ENCODE measurements at regions not wholly inside any gene's neighbourhood (a gene's known extent, or its start where the extent isn't known, plus 50 kb on each side); places are given as distances from the start of the nearest gene placed in this dataset.
A peak's percentile ranks its signal among the peaks of the same experiment; 100 is the strongest.

DNA sequence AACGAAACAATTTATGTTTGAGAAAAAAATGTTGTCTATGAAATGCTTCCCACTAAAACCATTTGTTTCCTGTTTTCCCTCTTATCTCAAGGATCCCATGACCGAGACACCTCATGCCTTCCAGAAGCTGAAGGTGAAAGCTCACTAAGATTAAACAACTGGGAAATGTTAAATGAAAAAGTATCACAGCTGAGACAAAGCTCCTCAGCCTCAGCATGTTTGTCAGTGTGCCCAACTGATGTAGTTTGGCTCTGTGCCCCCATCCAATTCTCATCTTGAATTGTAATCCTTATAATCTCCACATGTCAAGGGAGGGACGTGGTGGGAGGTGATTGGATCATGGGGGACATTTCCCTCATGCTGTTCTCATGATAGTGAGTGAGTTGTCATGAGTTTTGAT, 327.3 kb downstream of the HTR7 start:
- TF ChIP-seq, protein P1, sequence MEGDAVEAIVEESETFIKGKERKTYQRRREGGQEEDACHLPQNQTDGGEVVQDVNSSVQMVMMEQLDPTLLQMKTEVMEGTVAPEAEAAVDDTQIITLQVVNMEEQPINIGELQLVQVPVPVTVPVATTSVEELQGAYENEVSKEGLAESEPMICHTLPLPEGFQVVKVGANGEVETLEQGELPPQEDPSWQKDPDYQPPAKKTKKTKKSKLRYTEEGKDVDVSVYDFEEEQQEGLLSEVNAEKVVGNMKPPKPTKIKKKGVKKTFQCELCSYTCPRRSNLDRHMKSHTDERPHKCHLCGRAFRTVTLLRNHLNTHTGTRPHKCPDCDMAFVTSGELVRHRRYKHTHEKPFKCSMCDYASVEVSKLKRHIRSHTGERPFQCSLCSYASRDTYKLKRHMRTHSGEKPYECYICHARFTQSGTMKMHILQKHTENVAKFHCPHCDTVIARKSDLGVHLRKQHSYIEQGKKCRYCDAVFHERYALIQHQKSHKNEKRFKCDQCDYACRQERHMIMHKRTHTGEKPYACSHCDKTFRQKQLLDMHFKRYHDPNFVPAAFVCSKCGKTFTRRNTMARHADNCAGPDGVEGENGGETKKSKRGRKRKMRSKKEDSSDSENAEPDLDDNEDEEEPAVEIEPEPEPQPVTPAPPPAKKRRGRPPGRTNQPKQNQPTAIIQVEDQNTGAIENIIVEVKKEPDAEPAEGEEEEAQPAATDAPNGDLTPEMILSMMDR (conservative IDR thresholded peaks at IDR 0.05 in 1 of 2, IDR thresholded peaks at IDR 0.05 in 1 of 2; ENCODE audit: low read depth in 1 of 2, low read length in 2 of 2): no peak
- TF ChIP-seq EZH2 (IDR thresholded peaks at IDR 0.05; ENCODE audit: low read length, missing control alignments): no peak
- Histone ChIP-seq H4K20me1 (ENCODE audit: control insufficient read depth, extremely low read depth, insufficient read depth, low read length) (no peaks in the 10 kb centered on the region), H3K9ac (ENCODE audit: insufficient read depth, low read length) (no peak overlapping the region), H3K27ac (ENCODE audit: insufficient read depth, low read length) (no peak overlapping the region), H3K4me2 (ENCODE audit: extremely low read depth, insufficient read depth, low read length) (no peak overlapping the region), H3K4me3 (replicated peaks in 1 of 4; ENCODE audit: control extremely low read depth in 1 of 4, insufficient read depth in 1 of 4, low read depth in 3 of 4, low read length in 4 of 4) (no peak overlapping the region), H2AFZ (ENCODE audit: low read length) (no peak overlapping the region), H3K79me2 (ENCODE audit: control insufficient read depth, insufficient read depth, low read length) (no peaks in the 10 kb centered on the region), H3K4me1 (ENCODE audit: control insufficient read depth, extremely low read depth, insufficient read depth, low read length) (no peaks in the 10 kb centered on the region), H3K27me3 (ENCODE audit: control insufficient read depth, insufficient read depth, low read length) (no peaks in the 10 kb centered on the region), H3K9me3 (ENCODE audit: control insufficient read depth, insufficient read depth, low read depth, low read length) (no peaks in the 10 kb centered on the region), H3K36me3 (ENCODE audit: control insufficient read depth, insufficient read depth, low read length) (no peaks in the 10 kb centered on the region)
- DNase-seq (ENCODE audit: low read depth in 2 of 2): peak; percentile 14 to 59

- Histone ChIP-seq H3K9ac (ENCODE audit: insufficient read depth, low read length) (no peak overlapping the region), H2AFZ (ENCODE audit: low read length) (no peak overlapping the region), H3K27ac (ENCODE audit: insufficient read depth, low read length) (no peak overlapping the region), H3K27me3 (ENCODE audit: control insufficient read depth, insufficient read depth, low read length) (no peaks in the 10 kb centered on the region), H3K4me2 (ENCODE audit: extremely low read depth, insufficient read depth, low read length) (no peak overlapping the region), H3K36me3 (ENCODE audit: control insufficient read depth, insufficient read depth, low read length) (no peaks in the 10 kb centered on the region), H3K4me1 (ENCODE audit: control insufficient read depth, extremely low read depth, insufficient read depth, low read length) (no peaks in the 10 kb centered on the region), H4K20me1 (ENCODE audit: control insufficient read depth, extremely low read depth, insufficient read depth, low read length) (no peaks in the 10 kb centered on the region), H3K9me3 (ENCODE audit: control insufficient read depth, insufficient read depth, low read depth, low read length) (no peaks in the 10 kb centered on the region), H3K79me2 (ENCODE audit: control insufficient read depth, insufficient read depth, low read length) (no peaks in the 10 kb centered on the region), H3K4me3 (replicated peaks in 1 of 4; ENCODE audit: control extremely low read depth in 1 of 4, insufficient read depth in 1 of 4, low read depth in 3 of 4, low read length in 4 of 4) (no peak overlapping the region)
- no peak for TF ChIP-seq EZH2 (IDR thresholded peaks at IDR 0.05; ENCODE audit: low read length, missing control alignments)
- TF ChIP-seq, protein P1 (conservative IDR thresholded peaks at IDR 0.05 in 1 of 2, IDR thresholded peaks at IDR 0.05 in 1 of 2; ENCODE audit: low read depth in 1 of 2, low read length in 2 of 2): no peak
- no peak for DNase-seq (ENCODE audit: low read depth in 2 of 2)
These were observed 300.5 kb downstream of the HTR7 start for GRCh38 chr10:90557385-90557784.

DNA sequence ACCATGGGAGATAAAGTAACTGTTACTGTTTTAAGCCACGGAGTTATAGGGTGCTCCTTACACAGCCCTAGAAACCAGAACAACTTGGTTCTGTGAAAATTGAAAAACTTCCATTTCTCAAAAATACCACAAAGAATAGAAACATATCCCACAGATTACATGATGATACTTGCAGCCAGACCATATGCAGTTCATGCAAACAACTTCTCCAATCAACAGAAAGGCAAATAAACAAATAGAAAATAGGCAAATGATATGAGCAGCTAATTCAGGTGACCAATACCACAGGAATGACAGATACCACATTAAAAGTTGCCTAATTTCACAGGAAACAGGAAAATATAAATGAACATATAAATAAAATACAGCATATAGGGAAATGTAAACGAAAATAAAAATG, 297.5 kb downstream of the HTR7 start:
- DNase-seq (ENCODE audit: low read depth in 2 of 2): peak in 1 of 2 donors; percentile 25
- H3K4me3 ChIP-seq (replicated peaks in 1 of 4; ENCODE audit: control extremely low read depth in 1 of 4, insufficient read depth in 1 of 4, low read depth in 3 of 4, low read length in 4 of 4): no peak overlapping the region
- no peak overlapping the region for H2AFZ ChIP-seq (ENCODE audit: low read length)
- H4K20me1 ChIP-seq (ENCODE audit: control insufficient read depth, extremely low read depth, insufficient read depth, low read length): no peaks in the 10 kb centered on the region
- no peak for TF ChIP-seq EZH2 (IDR thresholded peaks at IDR 0.05; ENCODE audit: low read length, missing control alignments)
- TF ChIP-seq, protein P1 (conservative IDR thresholded peaks at IDR 0.05 in 1 of 2, IDR thresholded peaks at IDR 0.05 in 1 of 2; ENCODE audit: low read depth in 1 of 2, low read length in 2 of 2): no peak
- no peaks in the 10 kb centered on the region for H3K36me3 ChIP-seq (ENCODE audit: control insufficient read depth, insufficient read depth, low read length)
- no peaks in the 10 kb centered on the region for H3K4me1 ChIP-seq (ENCODE audit: control insufficient read depth, extremely low read depth, insufficient read depth, low read length)
- no peaks in the 10 kb centered on the region for H3K79me2 ChIP-seq (ENCODE audit: control insufficient read depth, insufficient read depth, low read length)
- H3K9me3 ChIP-seq (ENCODE audit: control insufficient read depth, insufficient read depth, low read depth, low read length): no peaks in the 10 kb centered on the region
- H3K27ac ChIP-seq (ENCODE audit: insufficient read depth, low read length): no peak overlapping the region
- no peak overlapping the region for H3K9ac ChIP-seq (ENCODE audit: insufficient read depth, low read length)
- H3K4me2 ChIP-seq (ENCODE audit: extremely low read depth, insufficient read depth, low read length): no peak overlapping the region
- no peaks in the 10 kb centered on the region for H3K27me3 ChIP-seq (ENCODE audit: control insufficient read depth, insufficient read depth, low read length)

All from fibroblast of lung (primary cell).